Stimulated activated effector memory CD8-positive, alpha-beta T cell treated with anti-CD3 and anti-CD28 coated beads, Interleukin-12 subunit alpha, Interleukin-12 subunit beta, amount 100 ng/mL, for 72 hours (primary cell): ENCODE measurements at regions not wholly inside any gene's neighbourhood (a gene's known extent, or its start where the extent isn't known, plus 50 kb on each side); places are given as distances from the start of the nearest gene placed in this dataset.
A peak's percentile ranks its signal among the peaks of the same experiment; 100 is the strongest.
"Not testable (repeated sequence)": the region's sequence is repeated elsewhere in the genome, so short reads cannot be mapped to it uniquely, and the experiment has no call there.

Experiments
- ATAC-seq: fragments of 150-1000 bp; cut with Tn5 transposase; 2 replicates; pipeline ENCODE4 v1.10.0; 2021
- DNase-seq, 2 donors: peaks; one replicate each; pipeline ENCODE4 v3.0.0; 2021 to 2022; ENCODE audit warnings: low spot score in 2 of 2
- H3K27ac Mint-ChIP-seq: one replicate; pipeline ENCODE4 v1.8.0; 2022; ENCODE audit warnings: mild to moderate bottlenecking, mixed read lengths
- H3K36me3 Mint-ChIP-seq: one replicate; pipeline ENCODE4 v1.8.0; 2022; ENCODE audit warnings: mild to moderate bottlenecking, mixed read lengths
- H3K4me1 Mint-ChIP-seq: one replicate; pipeline ENCODE4 v1.8.0; 2022; ENCODE audit warnings: mixed read lengths
- H3K4me3 Mint-ChIP-seq: one replicate; pipeline ENCODE4 v1.8.0; 2022; ENCODE audit warnings: mild to moderate bottlenecking, mixed read lengths
- H3K9me3 Mint-ChIP-seq: one replicate; pipeline ENCODE4 v1.8.0; 2022; ENCODE audit warnings: mixed read lengths

GRCh38 chr14:51592836-51593235, 58.9 kb upstream of the FRMD6 start:
- DNase-seq (no peak), ATAC-seq (no peak)
- no peaks in the 10 kb centered on the region for H3K9me3 Mint-ChIP-seq
- no peak overlapping the region for H3K27ac Mint-ChIP-seq
- no peaks in the 10 kb centered on the region for H3K4me1 Mint-ChIP-seq
- no peak overlapping the region for H3K4me3 Mint-ChIP-seq
- no peaks in the 10 kb centered on the region for H3K36me3 Mint-ChIP-seq

GRCh38 chr14:51593397-51593796, 58.3 kb upstream of the FRMD6 start:
- Mint-ChIP-seq H3K36me3 (no peaks in the 10 kb centered on the region), H3K4me3 (no peak overlapping the region), H3K9me3 (no peaks in the 10 kb centered on the region), H3K27ac (no peak overlapping the region), H3K4me1 (no peaks in the 10 kb centered on the region)
- no peak for DNase-seq
- no peak for ATAC-seq

GRCh38 chr14:51595881-51596455, 55.7 kb upstream of the FRMD6 start:
- no peak overlapping the region for H3K27ac Mint-ChIP-seq
- H3K4me1 Mint-ChIP-seq = no peaks in the 10 kb centered on the region
- H3K36me3 Mint-ChIP-seq = no peaks in the 10 kb centered on the region
- ATAC-seq = no peak
- no peaks in the 10 kb centered on the region for H3K9me3 Mint-ChIP-seq
- no peak for DNase-seq
- H3K4me3 Mint-ChIP-seq = no peak overlapping the region

- no peaks in the 10 kb centered on the region for H3K4me1 Mint-ChIP-seq
- DNase-seq (no peak), ATAC-seq (peak; percentile 61)
- no peak overlapping the region for H3K4me3 Mint-ChIP-seq
- H3K27ac Mint-ChIP-seq = no peak overlapping the region
- no peaks in the 10 kb centered on the region for H3K9me3 Mint-ChIP-seq
- no peaks in the 10 kb centered on the region for H3K36me3 Mint-ChIP-seq
Measured at GRCh38 chr14:51596488-51597117, 55.1 kb upstream of the FRMD6 start.

GRCh38 chr14:51597261-51598001, 54.3 kb upstream of the FRMD6 start:
- no peaks in the 10 kb centered on the region for H3K4me1 Mint-ChIP-seq
- no peak overlapping the region for H3K4me3 Mint-ChIP-seq
- ATAC-seq (no peak), DNase-seq (no peak)
- no peak overlapping the region for H3K27ac Mint-ChIP-seq
- H3K9me3 Mint-ChIP-seq = no peaks in the 10 kb centered on the region
- H3K36me3 Mint-ChIP-seq = no peaks in the 10 kb centered on the region

GRCh38 chr14:51598924-51599600, 52.6 kb upstream of the FRMD6 start:
- not testable (repeated sequence) for H3K36me3 Mint-ChIP-seq, H3K9me3 Mint-ChIP-seq, ATAC-seq, H3K4me3 Mint-ChIP-seq, H3K27ac Mint-ChIP-seq, H3K4me1 Mint-ChIP-seq, DNase-seq

GRCh38 chr14:51600658-51601057, 51.1 kb upstream of the FRMD6 start:
- Mint-ChIP-seq H3K9me3 (no peaks in the 10 kb centered on the region), H3K4me3 (no peak overlapping the region), H3K4me1 (no peaks in the 10 kb centered on the region), H3K36me3 (no peaks in the 10 kb centered on the region), H3K27ac (no peak overlapping the region)
- ATAC-seq (no peak), DNase-seq (no peak)
